T-helper 2 cell treated with Interferon-gamma antibody and Interleukin-4, amounts not matched to agents 5 μg/mL and 100 μg/mL, for 36 hours (primary cell): ENCODE measurements at regions not wholly inside any gene's neighbourhood (a gene's known extent, or its start where the extent isn't known, plus 50 kb on each side); places are given as distances from the start of the nearest gene placed in this dataset.

Experiments used
- DNase-seq: peaks from one replicate; pipeline ENCODE4 v3.0.0; 2021; ENCODE audit warnings: low spot score
- H3K27ac Mint-ChIP-seq: one replicate; pipeline ENCODE4 v1.8.0; 2021; ENCODE audit warnings: mild to moderate bottlenecking, mixed read lengths
- H3K27me3 Mint-ChIP-seq: one replicate; pipeline ENCODE4 v1.8.0; 2021; ENCODE audit warnings: low read depth, mixed read lengths
- H3K36me3 Mint-ChIP-seq: one replicate; pipeline ENCODE4 v1.8.0; 2021; ENCODE audit warnings: low read depth, mixed read lengths
- H3K4me1 Mint-ChIP-seq: one replicate; pipeline ENCODE4 v1.8.0; 2021; ENCODE audit warnings: low read depth, mixed read lengths
- H3K4me3 Mint-ChIP-seq: one replicate; pipeline ENCODE4 v1.8.0; 2022; ENCODE audit warnings: mild to moderate bottlenecking, moderate library complexity, mixed read lengths
- H3K9me3 Mint-ChIP-seq: one replicate; pipeline ENCODE4 v1.8.0; 2021; ENCODE audit warnings: mixed read lengths

GRCh38 chr12:124517260-124518050 lies 50.0 kb downstream of the NCOR2 start:
- H3K4me1 Mint-ChIP-seq: no peaks in the 10 kb centered on the region
- H3K27ac Mint-ChIP-seq: no peak overlapping the region
- no peak for DNase-seq
- H3K27me3 Mint-ChIP-seq: no peaks in the 10 kb centered on the region
- H3K36me3 Mint-ChIP-seq: no peaks in the 10 kb centered on the region
- no peak overlapping the region for H3K4me3 Mint-ChIP-seq
- no peaks in the 10 kb centered on the region for H3K9me3 Mint-ChIP-seq

- Mint-ChIP-seq H3K9me3 (no peaks in the 10 kb centered on the region), H3K27ac (no peak overlapping the region), H3K36me3 (no peaks in the 10 kb centered on the region), H3K27me3 (no peaks in the 10 kb centered on the region), H3K4me3 (no peak overlapping the region), H3K4me1 (no peaks in the 10 kb centered on the region)
- DNase-seq: no peak
Measured at GRCh38 chr12:124516850-124517249, 50.6 kb downstream of the NCOR2 start.

- H3K9me3 Mint-ChIP-seq: no peaks in the 10 kb centered on the region
- no peak for DNase-seq
- no peak overlapping the region for H3K4me3 Mint-ChIP-seq
- H3K36me3 Mint-ChIP-seq: no peaks in the 10 kb centered on the region
- H3K4me1 Mint-ChIP-seq: no peaks in the 10 kb centered on the region
- H3K27ac Mint-ChIP-seq: no peak overlapping the region
- no peaks in the 10 kb centered on the region for H3K27me3 Mint-ChIP-seq
Measured at GRCh38 chr12:124515981-124516380, 51.4 kb downstream of the NCOR2 start.

GRCh38 chr12:124514996-124515932 lies 52.1 kb downstream of the NCOR2 start:
- peaks cover 2% of the 10 kb centered on the region for H3K4me1 Mint-ChIP-seq
- no peaks in the 10 kb centered on the region for H3K9me3 Mint-ChIP-seq
- DNase-seq: no peak
- no peak overlapping the region for H3K4me3 Mint-ChIP-seq
- no peak overlapping the region for H3K27ac Mint-ChIP-seq
- H3K36me3 Mint-ChIP-seq: no peaks in the 10 kb centered on the region
- no peaks in the 10 kb centered on the region for H3K27me3 Mint-ChIP-seq

- peaks cover 2% of the 10 kb centered on the region for H3K4me1 Mint-ChIP-seq
- no peak overlapping the region for H3K4me3 Mint-ChIP-seq
- DNase-seq: no peak
- no peaks in the 10 kb centered on the region for H3K36me3 Mint-ChIP-seq
- H3K9me3 Mint-ChIP-seq: no peaks in the 10 kb centered on the region
- H3K27ac Mint-ChIP-seq: no peak overlapping the region
- no peaks in the 10 kb centered on the region for H3K27me3 Mint-ChIP-seq
Measured at GRCh38 chr12:124514145-124514995, 53.0 kb downstream of the NCOR2 start.

GRCh38 chr12:124513297-124513867 lies 54.0 kb downstream of the NCOR2 start:
- no peak for DNase-seq
- H3K4me3 Mint-ChIP-seq: no peak overlapping the region

GRCh38 chr12:124512667-124513296 lies 54.6 kb downstream of the NCOR2 start:
- DNase-seq: no peak
- no peaks in the 10 kb centered on the region for H3K9me3 Mint-ChIP-seq
- H3K4me3 Mint-ChIP-seq: no peak overlapping the region
- H3K27me3 Mint-ChIP-seq: no peaks in the 10 kb centered on the region
- H3K4me1 Mint-ChIP-seq: peaks cover 4% of the 10 kb centered on the region
- H3K36me3 Mint-ChIP-seq: no peaks in the 10 kb centered on the region
- H3K27ac Mint-ChIP-seq: no peak overlapping the region

More at GRCh38 chr12:124513297-124513867, 54.0 kb downstream of the NCOR2 start:
- H3K36me3 Mint-ChIP-seq: no peaks in the 10 kb centered on the region
- no peaks in the 10 kb centered on the region for H3K27me3 Mint-ChIP-seq
- H3K4me1 Mint-ChIP-seq: peaks cover 4% of the 10 kb centered on the region
- no peaks in the 10 kb centered on the region for H3K9me3 Mint-ChIP-seq
- H3K27ac Mint-ChIP-seq: no peak overlapping the region

- Mint-ChIP-seq H3K27ac (no peak overlapping the region), H3K9me3 (no peaks in the 10 kb centered on the region), H3K36me3 (no peaks in the 10 kb centered on the region), H3K4me1 (peaks cover 6% of the 10 kb centered on the region), H3K27me3 (no peaks in the 10 kb centered on the region), H3K4me3 (no peak overlapping the region)
- no peak for DNase-seq
Measured at GRCh38 chr12:124511259-124511985, 56.0 kb downstream of the NCOR2 start.

- H3K9me3 Mint-ChIP-seq: no peaks in the 10 kb centered on the region
- H3K27me3 Mint-ChIP-seq: no peaks in the 10 kb centered on the region
- no peak overlapping the region for H3K27ac Mint-ChIP-seq
- H3K4me3 Mint-ChIP-seq: no peak overlapping the region
- DNase-seq: no peak
- H3K36me3 Mint-ChIP-seq: no peaks in the 10 kb centered on the region
- peaks cover 6% of the 10 kb centered on the region for H3K4me1 Mint-ChIP-seq
Measured at GRCh38 chr12:124510301-124510970, 57.0 kb downstream of the NCOR2 start.

GRCh38 chr12:124509676-124510300 lies 57.6 kb downstream of the NCOR2 start:
- Mint-ChIP-seq H3K4me1 (peaks cover 6% of the 10 kb centered on the region), H3K36me3 (no peaks in the 10 kb centered on the region), H3K9me3 (no peaks in the 10 kb centered on the region), H3K27me3 (no peaks in the 10 kb centered on the region), H3K4me3 (no peak overlapping the region), H3K27ac (no peak overlapping the region)
- no peak for DNase-seq

- H3K27me3 Mint-ChIP-seq: no peaks in the 10 kb centered on the region
- H3K4me3 Mint-ChIP-seq: no peak overlapping the region
- H3K4me1 Mint-ChIP-seq: peaks cover 6% of the 10 kb centered on the region
- no peak overlapping the region for H3K27ac Mint-ChIP-seq
- H3K36me3 Mint-ChIP-seq: no peaks in the 10 kb centered on the region
- DNase-seq: no peak
- H3K9me3 Mint-ChIP-seq: no peaks in the 10 kb centered on the region
Measured at GRCh38 chr12:124509300-124509675, 58.1 kb downstream of the NCOR2 start.
